ENCODE measurements at regions not wholly inside any gene's neighbourhood (a gene's known extent, or its start where the extent isn't known, plus 50 kb on each side); places are given as distances from the start of the nearest gene placed in this dataset.
A peak's percentile ranks its signal among the peaks of the same experiment; 100 is the strongest.

DNA sequence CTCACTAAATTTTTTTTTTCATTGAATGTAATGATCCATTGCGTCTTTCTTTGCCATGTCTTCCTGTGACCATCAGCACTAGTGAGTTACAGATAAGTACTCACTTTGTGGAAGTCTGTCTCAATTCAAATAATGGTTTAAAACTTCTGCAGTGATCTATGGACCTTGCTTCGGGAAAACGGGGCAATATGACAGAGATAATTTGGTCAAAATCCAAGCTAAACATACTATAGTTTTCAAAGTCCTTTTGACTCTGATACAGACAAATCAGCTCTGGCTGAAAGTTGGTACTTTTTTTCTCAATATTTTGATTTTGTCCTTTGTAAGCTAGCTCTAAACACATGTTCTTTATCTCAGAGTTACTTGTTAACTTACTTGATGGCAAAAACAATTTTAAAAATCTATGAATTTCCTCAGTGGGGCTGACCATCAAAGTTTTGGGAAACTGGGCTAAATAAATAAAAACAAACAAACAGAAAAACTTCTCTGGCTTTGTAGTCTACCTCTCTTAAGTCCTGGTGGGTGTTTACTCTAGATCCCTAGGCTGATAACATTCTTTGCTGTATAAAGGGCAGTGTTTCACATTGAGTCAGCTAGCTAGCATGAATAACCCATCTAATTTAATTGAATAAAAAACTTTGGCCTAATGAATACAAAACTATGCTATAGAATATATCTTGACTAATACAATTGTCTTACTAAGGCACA lies 327.6 kb downstream of the RDH14 start:
- no peak for ATAC-seq

DNA sequence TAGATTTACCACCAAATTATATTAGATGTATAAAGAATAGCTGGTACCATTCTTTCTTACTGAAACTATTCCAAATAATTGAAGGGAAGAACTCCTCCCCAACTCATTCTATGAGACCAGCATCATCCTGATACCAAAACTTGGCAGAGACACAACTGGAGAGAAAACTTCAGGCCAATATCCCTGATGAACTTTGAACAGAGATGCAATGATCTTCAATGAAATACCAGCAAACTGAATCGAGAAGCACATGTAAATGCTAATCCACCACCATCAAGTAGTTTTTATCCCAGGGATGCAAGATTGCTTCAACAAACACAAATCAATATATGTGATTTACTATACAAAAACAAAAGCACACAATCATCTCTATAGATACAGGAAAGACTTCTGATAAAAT lies 329.8 kb downstream of the RDH14 start:
- ATAC-seq, result no peak
- TF ChIP-seq PPARA (CRISPR knock-in tag; IDR thresholded peaks at IDR 0.05; ENCODE audit: borderline replicate concordance) (no peak), ZNF70 (CRISPR knock-in tag; IDR thresholded peaks at IDR 0.05) (no peak), ISL1 (CRISPR knock-in tag; IDR thresholded peaks at IDR 0.05) (no peak), ZFP30 (CRISPR knock-in tag; IDR thresholded peaks at IDR 0.05) (no peak), ZC3H10 (CRISPR knock-in tag; IDR thresholded peaks at IDR 0.05) (no peak)
- TF ChIP-seq, protein P1, sequence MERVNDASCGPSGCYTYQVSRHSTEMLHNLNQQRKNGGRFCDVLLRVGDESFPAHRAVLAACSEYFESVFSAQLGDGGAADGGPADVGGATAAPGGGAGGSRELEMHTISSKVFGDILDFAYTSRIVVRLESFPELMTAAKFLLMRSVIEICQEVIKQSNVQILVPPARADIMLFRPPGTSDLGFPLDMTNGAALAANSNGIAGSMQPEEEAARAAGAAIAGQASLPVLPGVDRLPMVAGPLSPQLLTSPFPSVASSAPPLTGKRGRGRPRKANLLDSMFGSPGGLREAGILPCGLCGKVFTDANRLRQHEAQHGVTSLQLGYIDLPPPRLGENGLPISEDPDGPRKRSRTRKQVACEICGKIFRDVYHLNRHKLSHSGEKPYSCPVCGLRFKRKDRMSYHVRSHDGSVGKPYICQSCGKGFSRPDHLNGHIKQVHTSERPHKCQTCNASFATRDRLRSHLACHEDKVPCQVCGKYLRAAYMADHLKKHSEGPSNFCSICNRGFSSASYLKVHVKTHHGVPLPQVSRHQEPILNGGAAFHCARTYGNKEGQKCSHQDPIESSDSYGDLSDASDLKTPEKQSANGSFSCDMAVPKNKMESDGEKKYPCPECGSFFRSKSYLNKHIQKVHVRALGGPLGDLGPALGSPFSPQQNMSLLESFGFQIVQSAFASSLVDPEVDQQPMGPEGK (CRISPR knock-in tag; IDR thresholded peaks at IDR 0.05; ENCODE audit: borderline replicate concordance), result no peak
- TF ChIP-seq, protein P2, sequence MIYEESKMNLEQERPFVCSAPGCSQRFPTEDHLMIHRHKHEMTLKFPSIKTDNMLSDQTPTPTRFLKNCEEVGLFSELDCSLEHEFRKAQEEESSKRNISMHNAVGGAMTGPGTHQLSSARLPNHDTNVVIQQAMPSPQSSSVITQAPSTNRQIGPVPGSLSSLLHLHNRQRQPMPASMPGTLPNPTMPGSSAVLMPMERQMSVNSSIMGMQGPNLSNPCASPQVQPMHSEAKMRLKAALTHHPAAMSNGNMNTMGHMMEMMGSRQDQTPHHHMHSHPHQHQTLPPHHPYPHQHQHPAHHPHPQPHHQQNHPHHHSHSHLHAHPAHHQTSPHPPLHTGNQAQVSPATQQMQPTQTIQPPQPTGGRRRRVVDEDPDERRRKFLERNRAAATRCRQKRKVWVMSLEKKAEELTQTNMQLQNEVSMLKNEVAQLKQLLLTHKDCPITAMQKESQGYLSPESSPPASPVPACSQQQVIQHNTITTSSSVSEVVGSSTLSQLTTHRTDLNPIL (CRISPR knock-in tag; IDR thresholded peaks at IDR 0.05; ENCODE audit: low read depth), result no peak
- TF ChIP-seq, protein P3, sequence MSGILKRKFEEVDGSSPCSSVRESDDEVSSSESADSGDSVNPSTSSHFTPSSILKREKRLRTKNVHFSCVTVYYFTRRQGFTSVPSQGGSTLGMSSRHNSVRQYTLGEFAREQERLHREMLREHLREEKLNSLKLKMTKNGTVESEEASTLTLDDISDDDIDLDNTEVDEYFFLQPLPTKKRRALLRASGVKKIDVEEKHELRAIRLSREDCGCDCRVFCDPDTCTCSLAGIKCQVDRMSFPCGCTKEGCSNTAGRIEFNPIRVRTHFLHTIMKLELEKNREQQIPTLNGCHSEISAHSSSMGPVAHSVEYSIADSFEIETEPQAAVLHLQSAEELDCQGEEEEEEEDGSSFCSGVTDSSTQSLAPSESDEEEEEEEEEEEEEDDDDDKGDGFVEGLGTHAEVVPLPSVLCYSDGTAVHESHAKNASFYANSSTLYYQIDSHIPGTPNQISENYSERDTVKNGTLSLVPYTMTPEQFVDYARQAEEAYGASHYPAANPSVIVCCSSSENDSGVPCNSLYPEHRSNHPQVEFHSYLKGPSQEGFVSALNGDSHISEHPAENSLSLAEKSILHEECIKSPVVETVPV (CRISPR knock-in tag; IDR thresholded peaks at IDR 0.05), result no peak

More for the DNA sequence above, 327.6 kb downstream of the RDH14 start:
- no peak for TF ChIP-seq ESRRG (CRISPR knock-in tag; IDR thresholded peaks at IDR 0.05)
- TF ChIP-seq ISL1 (CRISPR knock-in tag; IDR thresholded peaks at IDR 0.05), result peak; percentile 28

DNA sequence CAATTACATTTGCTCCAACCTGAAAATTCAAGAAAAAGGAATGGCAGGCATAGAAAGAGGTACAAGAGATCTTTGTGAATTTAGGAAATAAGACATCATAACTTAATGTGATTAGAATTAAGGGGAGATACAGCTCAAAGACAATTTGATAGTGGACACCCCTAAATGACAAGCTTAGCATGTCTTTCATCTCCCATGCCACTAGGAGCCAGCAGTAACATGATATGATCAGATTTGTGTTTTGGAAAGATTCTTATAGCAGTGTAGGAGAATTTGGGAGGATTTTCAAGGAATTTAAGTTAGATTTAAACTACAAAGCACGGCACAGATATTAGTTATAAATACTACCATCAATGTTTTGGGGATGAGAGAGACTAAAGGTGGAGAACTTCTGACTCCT lies 340.8 kb downstream of the RDH14 start:
- no peak for ATAC-seq
- TF ChIP-seq ZC3H10 (CRISPR knock-in tag; IDR thresholded peaks at IDR 0.05) (no peak), PPARA (CRISPR knock-in tag; IDR thresholded peaks at IDR 0.05; ENCODE audit: borderline replicate concordance) (no peak)
- TF ChIP-seq, protein P2 (CRISPR knock-in tag; IDR thresholded peaks at IDR 0.05; ENCODE audit: low read depth), result no peak

DNA sequence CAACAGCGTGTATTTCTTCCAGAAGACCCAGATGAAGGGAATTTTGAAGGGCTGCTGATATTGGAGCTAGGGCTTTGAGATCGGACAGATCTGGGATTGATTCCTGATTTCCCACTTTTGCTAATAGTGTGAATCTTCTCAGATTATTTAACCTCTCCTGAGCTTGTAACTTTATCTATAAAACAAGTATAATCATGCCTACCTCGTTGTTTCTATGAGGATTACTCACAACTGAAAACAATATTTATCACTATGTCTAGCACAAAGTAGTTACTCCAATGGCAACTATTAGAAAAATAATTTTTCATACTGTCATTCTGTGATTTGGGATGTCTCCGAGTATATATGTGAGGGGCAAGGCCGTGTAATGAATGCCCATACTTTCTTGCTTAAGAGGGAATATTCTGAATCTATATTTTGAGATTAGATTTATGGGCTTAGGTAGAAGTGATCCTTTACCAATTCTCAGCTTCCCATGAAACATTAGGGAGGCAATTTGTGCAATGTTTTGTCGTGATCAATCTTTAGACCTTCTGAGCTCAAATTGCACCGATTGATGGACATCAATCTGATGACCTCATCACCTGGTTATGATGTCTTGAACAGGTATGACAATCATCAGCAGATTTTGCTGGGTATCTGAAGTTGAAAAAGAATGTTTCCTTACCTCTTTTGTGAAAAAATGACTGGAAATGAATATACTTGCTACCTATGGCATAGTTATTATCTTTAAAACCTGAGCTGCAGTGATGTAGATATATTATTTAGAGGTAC lies 339.9 kb downstream of the KCNS3 start:
- no peak for ATAC-seq

More for the DNA sequence above, 339.9 kb downstream of the KCNS3 start:
- TF ChIP-seq ZNF70 (CRISPR knock-in tag; IDR thresholded peaks at IDR 0.05) (no peak), TOX (CRISPR knock-in tag; IDR thresholded peaks at IDR 0.05; ENCODE audit: borderline replicate concordance) (no peak), PPARA (CRISPR knock-in tag; IDR thresholded peaks at IDR 0.05; ENCODE audit: borderline replicate concordance) (no peak), ISL1 (CRISPR knock-in tag; IDR thresholded peaks at IDR 0.05) (no peak), GLIS3 (CRISPR knock-in tag; IDR thresholded peaks at IDR 0.05) (no peak), CSDC2 (CRISPR knock-in tag; IDR thresholded peaks at IDR 0.05) (no peak), OSR1 (CRISPR knock-in tag; IDR thresholded peaks at IDR 0.05) (no peak), ZFP3 (CRISPR knock-in tag; IDR thresholded peaks at IDR 0.05) (no peak), SNAI2 (CRISPR knock-in tag; IDR thresholded peaks at IDR 0.05) (no peak), ZNF565 (CRISPR knock-in tag; conservative IDR thresholded peaks at IDR 0.05; ENCODE audit: low read depth) (no peak), ARNTL (CRISPR knock-in tag; IDR thresholded peaks at IDR 0.05; ENCODE audit: borderline replicate concordance, low read depth) (no peak), ZC3H10 (CRISPR knock-in tag; IDR thresholded peaks at IDR 0.05) (no peak), RARB (CRISPR knock-in tag; IDR thresholded peaks at IDR 0.05) (no peak), TCF4 (CRISPR knock-in tag; IDR thresholded peaks at IDR 0.05; ENCODE audit: borderline replicate concordance) (no peak), ZFP30 (CRISPR knock-in tag; IDR thresholded peaks at IDR 0.05) (no peak)
- TF ChIP-seq, protein P1 (CRISPR knock-in tag; IDR thresholded peaks at IDR 0.05; ENCODE audit: borderline replicate concordance), result no peak
- TF ChIP-seq, protein P3 (CRISPR knock-in tag; IDR thresholded peaks at IDR 0.05), result no peak
